ENCODE measurements at regions not wholly inside any gene's neighbourhood (a gene's known extent, or its start where the extent isn't known, plus 50 kb on each side); places are given as distances from the start of the nearest gene placed in this dataset.
"Not testable (repeated sequence)": the region's sequence is repeated elsewhere in the genome, so short reads cannot be mapped to it uniquely, and the experiment has no call there.

- Mint-ChIP-seq H3K9me3 (ENCODE audit: unreplicated experiment) (no peaks in the 10 kb centered on the region), H3K36me3 (ENCODE audit: unreplicated experiment) (no peaks in the 10 kb centered on the region), H3K27ac (ENCODE audit: unreplicated experiment) (no peak overlapping the region), H3K27me3 (ENCODE audit: unreplicated experiment) (no peaks in the 10 kb centered on the region), H3K4me3 (ENCODE audit: unreplicated experiment) (no peak overlapping the region), H3K4me1 (ENCODE audit: low read depth, unreplicated experiment) (no peaks in the 10 kb centered on the region)
- TF ChIP-seq CTCF (IDR thresholded peaks at IDR 0.05; ENCODE audit: partially characterized antibody, unreplicated experiment): no peak
- DNase-seq: no peak
Observed at GRCh38 chr10:53361281-53361680, 588.7 kb upstream of the MBL2 start.

GRCh38 chr10:53358978-53359377 is 586.4 kb upstream of the MBL2 start:
- not testable (repeated sequence) for H3K36me3 Mint-ChIP-seq (ENCODE audit: unreplicated experiment); H3K9me3 Mint-ChIP-seq (ENCODE audit: unreplicated experiment); DNase-seq; H3K4me3 Mint-ChIP-seq (ENCODE audit: unreplicated experiment); H3K4me1 Mint-ChIP-seq (ENCODE audit: low read depth, unreplicated experiment); H3K27ac Mint-ChIP-seq (ENCODE audit: unreplicated experiment); H3K27me3 Mint-ChIP-seq (ENCODE audit: unreplicated experiment)

GRCh38 chr10:53358536-53358935 is 586.0 kb upstream of the MBL2 start:
- no peaks in the 10 kb centered on the region for H3K9me3 Mint-ChIP-seq (ENCODE audit: unreplicated experiment)
- TF ChIP-seq CTCF (IDR thresholded peaks at IDR 0.05; ENCODE audit: partially characterized antibody, unreplicated experiment): no peak
- H3K27me3 Mint-ChIP-seq (ENCODE audit: unreplicated experiment): no peaks in the 10 kb centered on the region
- no peaks in the 10 kb centered on the region for H3K36me3 Mint-ChIP-seq (ENCODE audit: unreplicated experiment)
- H3K4me1 Mint-ChIP-seq (ENCODE audit: low read depth, unreplicated experiment): no peaks in the 10 kb centered on the region
- H3K4me3 Mint-ChIP-seq (ENCODE audit: unreplicated experiment): no peak overlapping the region
- H3K27ac Mint-ChIP-seq (ENCODE audit: unreplicated experiment): no peak overlapping the region
- no peak for DNase-seq

GRCh38 chr10:53357587-53357986 is 585.0 kb upstream of the MBL2 start:
- no peak overlapping the region for H3K27ac Mint-ChIP-seq (ENCODE audit: unreplicated experiment)
- no peak for DNase-seq
- no peaks in the 10 kb centered on the region for H3K4me1 Mint-ChIP-seq (ENCODE audit: low read depth, unreplicated experiment)
- TF ChIP-seq CTCF (IDR thresholded peaks at IDR 0.05; ENCODE audit: partially characterized antibody, unreplicated experiment): no peak
- H3K9me3 Mint-ChIP-seq (ENCODE audit: unreplicated experiment): no peaks in the 10 kb centered on the region
- no peak overlapping the region for H3K4me3 Mint-ChIP-seq (ENCODE audit: unreplicated experiment)
- H3K36me3 Mint-ChIP-seq (ENCODE audit: unreplicated experiment): no peaks in the 10 kb centered on the region
- H3K27me3 Mint-ChIP-seq (ENCODE audit: unreplicated experiment): no peaks in the 10 kb centered on the region

GRCh38 chr10:53356616-53357349 is 584.2 kb upstream of the MBL2 start:
- Mint-ChIP-seq H3K4me3 (ENCODE audit: unreplicated experiment) (no peak overlapping the region), H3K27ac (ENCODE audit: unreplicated experiment) (no peak overlapping the region), H3K4me1 (ENCODE audit: low read depth, unreplicated experiment) (no peaks in the 10 kb centered on the region), H3K9me3 (ENCODE audit: unreplicated experiment) (no peaks in the 10 kb centered on the region), H3K27me3 (ENCODE audit: unreplicated experiment) (no peaks in the 10 kb centered on the region), H3K36me3 (ENCODE audit: unreplicated experiment) (no peaks in the 10 kb centered on the region)
- no peak for DNase-seq
- no peak for TF ChIP-seq CTCF (IDR thresholded peaks at IDR 0.05; ENCODE audit: partially characterized antibody, unreplicated experiment)

GRCh38 chr10:53342531-53342930 is 569.9 kb upstream of the MBL2 start:
- not testable (repeated sequence) for H3K9me3 Mint-ChIP-seq (ENCODE audit: unreplicated experiment); H3K36me3 Mint-ChIP-seq (ENCODE audit: unreplicated experiment); H3K4me3 Mint-ChIP-seq (ENCODE audit: unreplicated experiment); DNase-seq; H3K4me1 Mint-ChIP-seq (ENCODE audit: low read depth, unreplicated experiment); H3K27ac Mint-ChIP-seq (ENCODE audit: unreplicated experiment); H3K27me3 Mint-ChIP-seq (ENCODE audit: unreplicated experiment)

- not testable (repeated sequence) for H3K4me1 Mint-ChIP-seq (ENCODE audit: low read depth, unreplicated experiment); H3K4me3 Mint-ChIP-seq (ENCODE audit: unreplicated experiment); H3K27ac Mint-ChIP-seq (ENCODE audit: unreplicated experiment); DNase-seq; H3K9me3 Mint-ChIP-seq (ENCODE audit: unreplicated experiment); H3K36me3 Mint-ChIP-seq (ENCODE audit: unreplicated experiment); H3K27me3 Mint-ChIP-seq (ENCODE audit: unreplicated experiment)
Observed at GRCh38 chr10:53338199-53338598, 565.6 kb upstream of the MBL2 start.

- H3K9me3 Mint-ChIP-seq (ENCODE audit: unreplicated experiment); H3K27me3 Mint-ChIP-seq (ENCODE audit: unreplicated experiment); DNase-seq; H3K27ac Mint-ChIP-seq (ENCODE audit: unreplicated experiment); H3K4me3 Mint-ChIP-seq (ENCODE audit: unreplicated experiment); H3K36me3 Mint-ChIP-seq (ENCODE audit: unreplicated experiment): not testable (repeated sequence)
- H3K4me1 Mint-ChIP-seq (ENCODE audit: low read depth, unreplicated experiment): peaks cover 16% of the 10 kb centered on the region
Observed at GRCh38 chr10:53335803-53336422, 563.3 kb upstream of the MBL2 start.
